Skeletal muscle cell (primary cell): ENCODE measurements at regions not wholly inside any gene's neighbourhood (a gene's known extent, or its start where the extent isn't known, plus 50 kb on each side); places are given as distances from the start of the nearest gene placed in this dataset.
"Not testable (repeated sequence)": the region's sequence is repeated elsewhere in the genome, so short reads cannot be mapped to it uniquely, and the experiment has no call there.

Experiments
- DNase-seq: peaks from one replicate; pipeline ENCODE4 v3.0.0-alpha.2; 2010; ENCODE audit warnings: low read depth
- H3K4me3 ChIP-seq: 2 replicates; pipeline ENCODE4 v1.5.1; 2011; ENCODE audit warnings: low read depth, mild to moderate bottlenecking, control low read depth, low read length, moderate library complexity

DNA sequence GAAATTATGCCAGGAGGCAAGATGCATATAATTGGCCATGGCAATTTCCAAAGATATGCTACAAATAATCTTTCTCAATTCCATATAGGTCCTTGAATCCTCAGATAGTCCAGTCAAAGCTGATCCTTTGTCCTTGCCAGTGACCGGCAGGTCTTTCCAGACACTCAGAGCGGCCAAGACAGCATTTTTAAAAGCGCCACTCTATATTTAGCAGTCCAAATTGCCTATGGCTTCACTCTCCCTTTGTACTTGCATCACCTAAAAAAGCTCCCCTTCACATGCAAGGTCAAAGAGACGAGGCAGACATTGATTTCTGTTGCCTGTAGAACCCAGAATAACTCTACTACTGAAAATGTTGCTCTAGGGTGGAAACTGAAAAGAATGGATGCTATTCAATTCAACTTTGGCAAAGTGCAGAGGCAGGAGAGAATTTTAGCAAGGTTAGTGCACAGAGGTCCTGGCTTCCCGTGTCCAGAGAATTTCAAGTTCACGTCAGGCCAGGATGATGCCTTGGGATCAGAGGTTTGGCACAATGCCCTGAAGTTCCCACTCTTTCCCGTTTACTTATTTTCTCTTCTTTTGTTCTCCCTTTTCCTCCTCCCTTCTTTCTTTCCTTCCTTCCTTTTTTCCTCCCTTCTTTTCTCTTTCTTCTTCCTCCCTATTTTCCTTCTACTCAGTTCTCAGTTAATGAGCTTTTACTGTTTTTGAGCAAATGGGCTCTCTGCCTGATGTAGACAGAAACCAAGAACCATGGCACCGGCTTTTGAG, 108.5 kb downstream of the KCNK1 start:
- H3K4me3 ChIP-seq: no peak overlapping the region
- no peak for DNase-seq

DNA sequence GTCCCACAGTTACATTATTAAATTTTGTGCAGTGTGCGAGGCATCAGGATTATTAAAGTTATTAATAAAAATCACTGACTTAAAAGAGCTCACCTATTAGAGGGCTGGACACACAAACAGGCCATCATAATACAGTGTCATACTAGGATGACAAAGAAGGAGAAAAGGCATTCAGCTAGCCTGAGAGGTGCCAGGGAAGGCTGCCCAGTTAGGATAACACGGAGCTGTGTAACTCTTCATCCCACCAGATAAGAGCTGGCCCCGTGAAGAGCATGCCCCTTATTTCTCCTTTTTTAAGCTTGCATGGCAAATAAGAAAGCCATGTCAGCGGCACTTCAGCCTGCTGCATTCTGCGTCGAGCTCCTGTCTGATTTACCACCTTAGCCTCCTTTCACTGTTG, 109.5 kb downstream of the KCNK1 start:
- DNase-seq: no peak

DNA sequence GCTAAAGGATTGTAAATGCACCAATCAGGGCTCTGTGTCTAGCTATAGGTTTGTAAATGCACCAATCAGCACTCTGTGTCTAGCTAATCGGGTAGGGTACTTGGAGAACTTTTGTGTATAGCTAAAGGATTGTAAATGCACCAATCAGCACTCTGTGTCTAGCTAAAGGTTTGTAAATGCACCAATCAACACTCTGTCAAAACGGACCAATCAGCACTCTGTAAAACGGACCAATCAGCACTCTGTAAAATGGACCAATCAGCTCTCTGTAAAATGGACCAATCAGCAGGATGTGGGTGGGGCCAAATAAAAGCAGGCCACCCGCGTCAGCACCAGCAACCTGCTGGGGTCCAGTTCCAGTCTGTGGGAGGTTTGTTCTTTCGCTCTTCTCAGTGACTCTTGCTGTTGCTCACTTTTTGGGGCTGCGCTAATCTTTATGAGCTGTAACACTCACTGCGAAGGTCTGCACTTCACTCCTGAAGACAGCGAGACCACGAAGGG, 110.3 kb downstream of the KCNK1 start:
- not testable (repeated sequence) for DNase-seq, H3K4me3 ChIP-seq

More for the DNA sequence above, 109.5 kb downstream of the KCNK1 start:
- no peak overlapping the region for H3K4me3 ChIP-seq

DNA sequence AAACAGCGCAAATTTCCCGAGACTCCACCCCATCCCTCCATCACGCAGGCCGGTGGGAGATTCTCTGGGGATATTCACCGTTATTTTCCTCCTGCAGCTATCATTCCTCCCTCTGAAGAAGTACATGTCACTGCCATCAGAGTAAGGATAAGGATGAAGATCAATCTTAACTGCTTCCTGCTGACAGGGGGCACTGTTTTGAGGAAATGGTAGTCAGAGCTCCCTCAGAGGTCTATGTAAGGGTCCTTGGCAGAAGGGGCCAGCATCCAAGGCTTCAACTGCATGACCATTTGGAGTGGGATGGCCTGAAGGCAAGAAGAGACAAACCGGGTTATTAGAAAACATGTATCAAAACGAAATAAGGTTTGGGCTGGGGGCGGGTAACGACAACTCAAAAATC, 111.5 kb downstream of the KCNK1 start:
- H3K4me3 ChIP-seq: no peak overlapping the region
- no peak for DNase-seq

DNA sequence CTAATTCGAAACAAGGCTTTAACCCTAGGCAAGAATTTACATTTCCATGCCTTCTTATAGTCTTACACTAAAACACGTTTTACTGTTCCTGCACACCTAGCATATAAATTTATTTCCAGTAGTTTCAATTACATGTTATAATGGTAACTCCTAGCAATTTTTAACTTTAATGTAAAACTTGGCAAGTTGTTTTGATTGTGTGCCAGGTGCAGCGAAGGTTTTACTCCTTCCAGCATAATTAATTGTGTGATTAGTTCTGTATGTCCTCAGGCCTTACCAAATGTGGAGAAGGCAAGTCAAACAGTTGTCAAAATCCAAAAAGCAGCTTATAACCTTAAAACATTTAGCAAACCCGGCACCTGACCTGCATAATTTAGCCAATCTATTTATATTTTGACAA, 114.8 kb downstream of the KCNK1 start:
- no peak overlapping the region for H3K4me3 ChIP-seq
- DNase-seq: no peak

DNA sequence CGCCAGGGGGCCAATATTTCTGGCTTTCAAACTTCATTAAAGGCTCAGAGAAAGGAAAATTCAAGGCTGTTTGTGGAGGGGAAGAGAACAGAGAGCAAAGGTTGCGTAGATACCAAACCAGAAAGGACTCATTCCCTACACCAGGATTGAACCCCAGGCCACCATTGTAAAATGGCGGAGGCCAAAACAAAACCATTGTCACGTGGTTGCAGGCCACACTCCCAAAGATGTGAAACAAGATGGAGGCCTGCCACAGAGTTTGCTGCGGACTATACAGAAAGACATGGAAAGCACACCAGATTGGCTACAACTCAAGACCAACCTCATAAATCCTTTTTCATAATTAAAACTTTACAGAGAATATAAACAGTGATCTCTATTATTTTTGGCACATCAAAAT, 116.5 kb downstream of the KCNK1 start:
- no peak overlapping the region for H3K4me3 ChIP-seq
- no peak for DNase-seq

DNA sequence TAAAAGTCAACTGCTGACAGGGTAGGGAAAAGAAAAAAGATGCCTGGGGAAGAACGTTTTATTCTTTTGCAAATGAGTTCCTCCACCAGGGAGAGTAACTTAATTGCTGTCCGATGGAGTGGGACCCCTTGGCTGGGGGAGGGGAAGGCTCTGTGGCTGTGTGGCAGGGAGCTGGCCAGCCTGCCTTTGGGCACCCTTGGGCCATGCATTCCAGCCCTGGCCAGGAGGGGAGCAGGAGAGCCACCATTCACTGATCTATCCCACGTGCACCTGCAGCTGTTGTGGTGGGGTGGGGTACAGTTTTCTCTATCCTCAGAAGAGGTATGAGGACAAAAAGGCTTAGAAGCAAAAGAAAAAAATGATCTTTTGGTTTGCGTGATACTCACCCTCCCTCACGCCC, 116.9 kb downstream of the KCNK1 start:
- DNase-seq: no peak
- H3K4me3 ChIP-seq: no peak overlapping the region

DNA sequence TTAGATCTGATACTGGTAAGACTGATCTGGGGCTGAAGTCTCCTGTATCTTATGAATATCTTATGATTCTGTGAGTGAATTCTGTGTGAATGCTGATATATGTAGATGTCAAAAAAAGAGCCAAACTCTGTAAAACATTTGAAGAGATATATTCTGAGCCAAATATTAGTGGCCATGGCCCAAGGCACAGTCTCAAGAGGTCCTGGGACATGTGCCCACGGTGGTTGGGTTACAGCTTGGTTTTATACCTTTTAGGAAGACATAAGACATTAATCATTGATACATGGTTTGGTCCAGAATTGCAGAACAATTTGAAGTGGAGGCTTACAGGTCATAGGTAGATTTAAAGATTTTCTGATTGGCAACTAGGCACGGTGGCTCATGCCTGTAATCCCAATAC, 118.3 kb downstream of the KCNK1 start:
- no peak for DNase-seq
- H3K4me3 ChIP-seq: no peak overlapping the region

DNA sequence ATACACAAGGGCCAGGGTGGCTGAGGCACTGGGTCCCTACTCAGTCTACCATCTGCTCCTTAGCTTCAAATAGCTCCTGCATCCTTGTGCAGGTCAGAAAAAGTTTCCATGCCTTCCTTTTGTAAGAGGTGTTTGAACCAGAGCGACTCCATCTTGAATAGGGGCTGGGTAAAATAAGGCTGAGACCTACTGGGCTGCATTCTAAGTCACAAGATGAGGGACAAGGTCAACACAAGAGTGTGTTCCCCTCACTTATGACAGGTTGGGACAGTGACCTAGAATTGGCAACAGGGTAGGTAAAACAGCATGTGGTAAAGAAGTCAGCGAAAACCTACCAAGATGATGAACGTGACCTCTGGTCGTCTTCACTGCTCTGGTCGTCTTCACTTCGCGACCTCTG, 120.5 kb downstream of the KCNK1 start:
- DNase-seq: no peak
- no peak overlapping the region for H3K4me3 ChIP-seq

DNA sequence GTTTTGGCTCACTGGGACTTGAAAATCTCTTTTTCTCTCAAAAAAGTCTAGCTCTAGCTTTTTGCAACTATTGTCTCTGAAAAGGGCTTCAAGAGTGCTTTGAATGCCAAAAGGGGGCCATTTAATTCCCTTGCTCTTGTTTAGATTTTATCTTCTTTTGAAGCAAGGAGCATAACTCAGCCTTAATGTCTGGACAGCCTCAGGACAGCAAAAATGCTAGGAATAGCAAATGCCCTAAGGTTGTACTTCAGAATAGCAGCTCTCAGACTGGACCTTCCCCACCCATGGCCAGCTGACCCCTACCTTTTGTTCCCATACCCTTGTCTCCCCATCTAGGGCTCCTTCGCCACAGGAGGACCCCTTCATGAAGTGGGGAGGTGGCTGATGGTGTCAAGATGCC, 121.4 kb downstream of the KCNK1 start:
- DNase-seq: no peak
- no peak overlapping the region for H3K4me3 ChIP-seq

DNA sequence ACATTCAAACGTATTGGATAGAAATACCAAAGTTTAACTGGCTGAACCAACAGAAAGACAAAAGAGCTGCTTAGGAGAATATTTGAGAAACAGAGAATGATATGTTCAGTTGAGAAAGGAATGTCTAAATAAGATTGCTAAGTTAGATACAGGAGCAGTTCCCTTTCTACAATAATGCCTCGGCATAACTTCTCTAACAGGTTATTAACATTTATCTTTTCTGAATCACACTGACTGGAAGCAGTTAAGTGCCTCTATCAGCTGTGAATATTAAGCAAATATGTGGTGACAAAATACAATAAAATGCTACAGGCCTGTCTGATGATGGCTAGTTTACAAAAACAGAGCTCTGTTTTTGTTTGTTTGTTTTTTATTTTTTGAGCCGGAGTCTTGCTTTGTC, 121.9 kb downstream of the KCNK1 start:
- H3K4me3 ChIP-seq: no peak overlapping the region
- DNase-seq: no peak

DNA sequence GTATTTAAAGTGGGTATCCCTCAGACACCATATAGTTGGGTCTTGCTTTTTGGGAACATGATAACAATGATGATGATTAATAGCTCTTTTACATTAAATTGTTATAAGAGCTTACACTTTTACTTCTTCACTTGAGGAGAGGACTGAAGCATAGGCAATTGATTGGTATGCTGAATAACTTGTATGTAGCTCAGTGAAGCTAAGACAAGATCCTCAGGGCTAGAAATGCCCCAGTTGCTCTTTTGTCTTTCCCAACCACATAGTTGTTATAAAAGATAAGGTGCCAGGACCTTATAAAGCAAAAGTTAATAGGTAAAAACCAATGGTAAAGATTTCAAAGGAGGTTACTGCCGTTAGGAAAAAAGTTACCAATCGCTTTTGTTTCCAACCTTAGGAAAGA, 123.4 kb downstream of the KCNK1 start:
- no peak for DNase-seq

DNA sequence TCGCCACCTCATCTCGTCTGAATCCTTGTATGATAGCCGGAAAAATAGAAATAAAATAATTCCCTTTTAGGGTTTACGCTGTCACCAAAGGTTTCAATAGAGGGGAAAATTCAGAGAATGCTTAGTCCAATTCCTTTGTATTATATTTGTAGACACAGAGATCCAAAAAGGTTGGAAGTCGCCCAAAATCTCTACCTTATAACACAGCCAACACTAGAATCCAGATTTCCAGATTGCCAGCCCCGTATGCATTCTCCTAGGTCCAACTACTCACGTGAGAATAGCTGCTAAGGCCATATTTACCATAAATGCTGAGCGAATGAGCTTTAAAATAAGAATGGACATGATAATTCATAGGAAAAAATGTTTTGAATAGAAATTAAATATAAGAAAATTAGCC, 124.5 kb downstream of the KCNK1 start:
- H3K4me3 ChIP-seq: no peak overlapping the region
- no peak for DNase-seq

More for the DNA sequence above, 123.4 kb downstream of the KCNK1 start:
- H3K4me3 ChIP-seq: no peak overlapping the region

DNA sequence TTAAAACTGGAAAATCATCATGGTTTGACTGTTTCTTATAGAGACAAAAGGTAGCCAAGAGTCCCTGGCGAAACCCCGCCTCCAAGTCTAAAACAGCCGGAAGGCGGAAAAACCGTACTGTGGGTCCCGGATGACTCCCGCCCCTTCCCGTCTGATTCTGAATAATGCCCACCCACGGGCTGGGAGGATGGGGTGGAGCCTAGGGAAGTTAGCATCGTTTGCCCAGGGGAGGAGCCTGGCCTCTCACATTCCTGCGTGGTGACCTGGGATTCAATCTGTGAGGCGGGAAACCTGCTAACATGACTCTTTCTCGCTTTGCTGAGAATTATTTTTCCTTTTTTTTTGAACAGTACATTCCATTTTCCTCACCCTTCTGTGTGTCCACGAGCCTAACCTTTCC, 124.9 kb downstream of the KCNK1 start:
- DNase-seq: no peak
- no peak overlapping the region for H3K4me3 ChIP-seq

DNA sequence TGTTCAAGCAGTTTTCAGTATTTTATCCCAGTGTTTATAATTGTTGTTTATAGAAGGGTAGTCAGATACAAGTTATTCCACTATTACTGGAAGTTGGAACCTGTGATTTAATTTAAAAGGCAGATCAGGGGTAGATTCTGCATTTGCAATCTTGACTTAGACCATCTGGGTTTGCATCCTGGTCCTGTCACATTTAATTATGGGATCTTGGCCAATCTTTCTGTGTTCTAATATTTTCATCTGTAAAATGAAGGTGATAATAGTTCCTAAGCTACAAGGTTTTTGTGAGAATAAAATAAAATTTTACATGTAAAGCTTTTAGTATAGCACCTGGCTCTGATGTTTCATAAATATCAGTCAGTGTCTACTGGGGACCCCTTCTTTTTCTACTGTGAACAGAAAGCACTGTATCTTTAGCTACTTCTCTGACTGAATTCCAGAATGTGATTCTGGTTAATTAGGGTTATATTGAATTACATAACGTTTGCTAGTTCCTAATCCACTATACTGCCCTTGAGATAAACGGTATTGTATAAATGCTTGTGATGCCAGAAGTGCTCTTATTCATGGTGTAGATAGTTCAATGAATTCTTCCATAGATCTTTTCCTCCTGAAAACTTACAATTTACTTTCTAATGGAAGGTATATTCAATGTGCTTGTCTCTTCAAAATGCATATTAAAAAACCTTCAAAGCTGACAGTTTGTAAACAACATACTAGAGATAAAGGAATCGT, 131.0 kb downstream of the KCNK1 start:
- no peak overlapping the region for H3K4me3 ChIP-seq
- no peak for DNase-seq

DNA sequence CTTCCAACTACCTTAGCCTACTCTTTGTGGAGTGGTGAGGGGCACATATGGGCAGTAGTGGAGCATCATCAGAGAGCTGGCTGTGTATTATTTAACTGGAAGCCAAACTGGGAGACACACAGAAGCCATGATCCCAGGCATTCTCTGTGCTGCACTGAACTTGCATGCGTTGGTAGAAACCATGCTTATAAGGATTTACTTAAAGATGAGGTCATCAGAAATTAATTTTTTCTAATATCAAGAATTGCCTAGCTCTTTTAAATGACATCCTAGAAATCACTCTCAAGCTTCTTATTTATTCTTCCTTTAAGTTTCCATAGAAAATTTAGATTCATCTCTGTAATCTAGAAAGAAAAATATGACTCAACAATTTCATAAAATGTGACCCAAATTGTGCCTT, 136.2 kb downstream of the KCNK1 start:
- no peak overlapping the region for H3K4me3 ChIP-seq
- no peak for DNase-seq

DNA sequence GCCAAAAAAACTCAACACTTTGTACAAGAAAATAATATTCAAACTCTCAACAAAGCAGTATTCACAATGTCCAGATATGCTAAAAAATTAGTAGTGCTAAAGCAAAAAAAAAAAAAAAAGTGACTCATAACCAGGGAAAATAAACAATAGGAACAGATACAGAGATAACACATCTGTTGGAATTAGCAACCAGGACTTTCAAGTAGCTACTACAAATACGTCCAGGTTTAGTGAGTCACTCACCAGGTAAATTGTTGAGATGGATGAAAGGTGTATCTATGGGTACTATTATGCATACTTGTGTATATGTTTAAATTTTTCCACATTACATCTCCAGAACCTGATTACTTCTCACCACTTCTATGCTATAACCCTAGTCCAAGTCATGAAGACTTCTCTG, 144.8 kb upstream of the SLC35F3 start:
- DNase-seq: no peak

DNA sequence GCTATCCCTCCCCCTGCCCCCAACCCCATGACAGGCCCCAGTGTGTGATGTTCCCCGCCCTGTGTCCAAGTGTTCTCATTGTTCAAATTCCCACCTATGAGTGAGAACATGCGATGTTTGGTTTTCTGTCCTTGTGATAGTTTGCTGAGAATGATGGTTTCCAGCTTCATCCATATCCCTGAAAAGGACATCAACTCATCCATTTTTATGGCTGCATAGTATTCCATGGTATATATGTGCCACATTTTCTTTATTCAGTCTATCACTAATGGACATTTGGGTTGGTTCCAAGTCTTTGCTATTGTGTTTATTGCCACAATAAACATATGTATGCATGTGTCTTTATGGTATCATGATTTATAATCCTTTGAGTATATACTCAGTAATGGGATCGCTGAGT, 140.2 kb upstream of the SLC35F3 start:
- not testable (repeated sequence) for H3K4me3 ChIP-seq, DNase-seq

More for the DNA sequence above, 144.8 kb upstream of the SLC35F3 start:
- no peak overlapping the region for H3K4me3 ChIP-seq

DNA sequence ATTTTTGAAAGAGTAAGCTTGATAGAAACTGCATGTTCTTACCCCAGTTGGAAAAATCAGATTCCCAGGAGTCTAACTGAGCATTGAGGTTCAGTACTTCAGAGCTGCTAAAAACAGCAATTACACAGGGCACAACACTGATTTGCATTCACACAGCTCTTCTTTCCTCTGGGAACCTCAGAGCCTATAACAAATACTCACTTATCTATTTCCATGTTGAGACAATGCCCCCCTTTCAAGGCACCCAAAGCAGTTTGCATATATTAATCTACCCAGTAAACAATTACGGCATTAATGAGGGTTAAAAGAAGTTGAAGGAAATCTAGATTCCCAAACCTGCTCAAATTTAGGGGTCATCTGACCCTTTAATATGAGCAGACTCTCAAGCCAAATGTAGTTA, 126.9 kb upstream of the SLC35F3 start:
- no peak overlapping the region for H3K4me3 ChIP-seq
- no peak for DNase-seq

DNA sequence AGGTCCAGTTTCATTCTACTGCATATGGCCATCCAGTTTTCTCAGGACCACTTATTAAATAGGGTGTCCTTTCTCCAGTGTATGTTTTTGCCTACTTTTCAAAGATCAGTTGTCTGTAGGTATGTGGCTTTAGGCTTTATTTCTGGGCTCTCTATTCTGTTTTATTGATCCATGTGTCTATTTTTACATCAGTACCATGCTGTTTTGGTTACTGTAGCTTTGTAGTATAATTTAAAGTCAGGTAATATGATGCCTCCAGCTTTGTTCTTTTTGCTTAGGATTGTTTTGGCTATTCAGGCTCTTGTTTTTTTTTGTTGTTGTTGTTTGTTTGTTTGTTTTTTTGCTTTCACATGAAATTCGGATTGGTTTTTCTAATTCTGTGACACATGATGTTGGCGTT, 124.4 kb upstream of the SLC35F3 start:
- H3K4me3 ChIP-seq: no peak overlapping the region
- no peak for DNase-seq
